GM12892 (cell line): ENCODE measurements at regions not wholly inside any gene's neighbourhood (a gene's known extent, or its start where the extent isn't known, plus 50 kb on each side); places are given as distances from the start of the nearest gene placed in this dataset.

Experiments used
- POLR2A ChIP-seq: IDR thresholded peaks from 2 replicates; pipeline ENCODE4 v1.6.1; 2011; ENCODE audit warnings: low read depth, low read length, control low read depth
- POLR2AphosphoS5 ChIP-seq: IDR thresholded peaks from 2 replicates; pipeline ENCODE4 v1.6.1; 2011; ENCODE audit warnings: low read depth, low read length, control low read depth

DNA sequence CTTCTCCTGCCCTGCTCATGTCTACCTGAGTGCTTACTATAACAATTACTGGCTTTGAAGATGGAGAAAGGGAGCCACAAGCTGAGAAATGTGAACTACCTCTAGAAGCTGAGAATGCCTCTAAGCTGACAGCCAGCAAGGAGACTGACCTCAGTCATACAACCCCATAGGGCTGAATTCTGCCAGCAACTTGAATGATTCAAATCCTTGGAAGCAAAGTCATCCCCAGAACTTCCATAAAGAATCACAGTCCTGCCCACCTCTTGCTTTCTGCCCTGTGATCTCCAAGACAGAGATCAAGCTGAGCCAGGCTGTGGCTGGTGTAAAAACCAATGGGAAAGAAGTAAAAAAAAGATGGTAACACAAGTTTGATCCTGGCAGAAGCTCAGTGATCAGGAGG, 288.2 kb upstream of the SPHKAP start:
- TF ChIP-seq POLR2A: no peak
- TF ChIP-seq POLR2AphosphoS5: no peak
